HG03108 (cell line): ENCODE measurements at regions not wholly inside any gene's neighbourhood (a gene's known extent, or its start where the extent isn't known, plus 50 kb on each side); places are given as distances from the start of the nearest gene placed in this dataset.
"Not testable (repeated sequence)": the region's sequence is repeated elsewhere in the genome, so short reads cannot be mapped to it uniquely, and the experiment has no call there.

Experiments used
- ATAC-seq: cut with Tn5 transposase; IDR thresholded peaks from one replicate; pipeline ENCODE4 v1.9.1; 2021; ENCODE audit warnings: moderate library complexity; ENCODE audit not compliant: unreplicated experiment

GRCh38 chr4:189721016-189721993, 219.4 kb upstream of the FRG1 start:
- not testable (repeated sequence) for ATAC-seq

- not testable (repeated sequence) for ATAC-seq
Measured at GRCh38 chr4:189722324-189723003, 218.2 kb upstream of the FRG1 start.

DNA sequence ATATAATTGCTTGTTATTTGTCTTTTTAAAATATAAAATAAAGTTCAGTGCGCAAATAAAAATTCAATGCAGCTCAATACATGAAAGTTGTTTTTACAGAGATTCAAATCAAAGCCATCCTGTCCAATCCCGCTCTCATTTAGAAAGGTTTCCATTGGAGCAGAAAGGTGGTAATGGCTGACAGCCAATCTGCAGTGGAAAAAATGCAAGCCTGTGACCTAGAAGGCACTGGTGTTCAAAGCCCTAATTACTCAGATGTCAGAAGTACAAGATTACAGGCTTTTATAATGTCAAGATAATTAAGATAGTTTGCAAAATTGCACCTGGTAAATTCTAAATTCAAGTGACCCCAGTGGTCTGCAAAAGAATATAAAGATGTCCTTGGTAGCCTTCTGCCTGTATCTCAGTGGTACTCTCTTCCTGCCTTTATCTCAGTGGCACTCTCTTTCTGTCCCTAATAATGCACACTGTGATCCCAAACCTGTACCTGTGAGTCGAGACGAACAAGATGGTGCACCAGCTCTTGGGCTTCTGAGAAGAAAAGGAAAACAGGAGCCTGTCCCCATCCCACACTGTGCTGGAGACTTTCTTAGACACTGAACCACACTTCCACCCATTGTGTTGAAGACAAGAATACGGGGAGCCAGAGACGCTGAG, 212.6 kb upstream of the FRG1 start:
- not testable (repeated sequence) for ATAC-seq

DNA sequence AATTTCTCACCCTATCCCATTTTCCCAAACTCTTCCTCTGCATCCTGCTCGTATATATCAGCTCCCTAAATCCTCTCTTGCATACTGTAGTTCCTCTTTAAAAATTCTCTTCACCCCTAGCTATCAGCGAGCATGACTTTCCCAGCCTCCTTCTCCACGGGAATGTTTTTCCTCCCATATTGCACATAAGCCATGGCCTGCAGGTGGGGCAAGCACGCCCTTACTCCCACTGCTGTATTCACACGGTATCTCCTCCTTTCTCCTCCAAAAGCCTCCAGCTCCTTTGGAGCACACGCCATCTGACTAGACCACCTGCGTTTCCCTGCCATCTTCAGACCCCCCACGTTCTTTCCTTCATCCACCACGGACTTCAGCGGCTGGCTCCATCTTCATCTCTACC, 208.7 kb upstream of the FRG1 start:
- not testable (repeated sequence) for ATAC-seq

DNA sequence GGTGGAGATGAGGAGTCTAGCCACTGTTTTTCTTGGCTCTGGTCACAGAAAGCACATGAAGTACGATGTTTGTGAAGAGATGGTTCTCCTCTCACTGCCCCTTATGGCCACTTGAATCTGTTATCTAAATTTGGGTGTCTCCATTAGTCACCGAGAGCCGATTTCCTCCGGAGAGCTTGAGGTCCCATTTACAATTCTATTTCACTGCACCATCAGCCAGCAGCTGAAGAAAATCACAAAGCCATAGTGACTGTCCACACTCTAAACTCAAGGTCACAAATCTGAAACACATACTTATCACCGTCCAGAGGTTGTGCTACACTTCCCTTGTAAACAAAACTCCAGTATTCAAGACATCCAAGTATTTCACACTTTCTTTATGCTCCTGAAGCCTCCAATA, 207.2 kb upstream of the FRG1 start:
- ATAC-seq = not testable (repeated sequence)

GRCh38 chr4:189734648-189735267, 205.9 kb upstream of the FRG1 start:
- not testable (repeated sequence) for ATAC-seq

DNA sequence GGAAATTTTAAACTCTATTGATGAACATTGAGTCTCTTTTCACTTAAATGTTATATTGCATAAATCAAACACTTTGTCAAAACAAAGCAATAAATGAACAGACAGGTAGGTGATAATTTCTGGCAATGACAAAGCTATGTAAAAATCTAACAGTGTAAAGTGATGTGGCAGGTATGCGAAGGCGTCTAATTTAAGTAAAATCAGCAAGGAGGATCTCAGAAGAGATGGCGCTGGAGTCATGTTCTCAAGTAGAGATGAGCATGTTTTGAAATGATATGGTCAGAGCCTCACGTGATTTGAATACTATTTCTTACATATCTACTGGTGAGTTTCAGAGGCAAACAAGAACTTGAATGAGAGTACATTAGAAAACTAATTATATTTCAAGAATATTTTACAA, 204.0 kb upstream of the FRG1 start:
- ATAC-seq = not testable (repeated sequence)

DNA sequence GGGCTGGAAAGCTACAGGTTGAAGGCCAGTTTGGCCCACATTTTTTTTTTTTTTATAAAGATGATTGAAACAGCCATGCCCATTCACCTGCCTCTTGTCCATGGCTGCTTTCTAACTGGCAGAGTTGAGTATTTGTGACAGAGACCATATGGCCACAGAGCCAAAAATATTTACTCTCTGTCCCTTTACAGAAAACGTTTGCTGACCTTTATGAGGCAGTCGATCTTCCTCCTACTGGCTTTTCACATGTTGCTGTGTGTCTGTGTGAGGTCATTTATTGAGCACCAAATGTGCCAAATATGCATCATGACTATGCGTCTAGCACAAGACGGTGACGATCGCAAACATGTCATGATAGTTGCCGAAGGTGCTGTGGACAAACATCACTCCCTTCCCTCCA, 200.6 kb upstream of the FRG1 start:
- ATAC-seq = not testable (repeated sequence)

GRCh38 chr4:189740873-189741272, 199.8 kb upstream of the FRG1 start:
- ATAC-seq = no peak

GRCh38 chr4:189753092-189753491, 187.6 kb upstream of the FRG1 start:
- ATAC-seq = not testable (repeated sequence)

- ATAC-seq = no peak
Measured at GRCh38 chr4:189763583-189763982, 177.1 kb upstream of the FRG1 start.

DNA sequence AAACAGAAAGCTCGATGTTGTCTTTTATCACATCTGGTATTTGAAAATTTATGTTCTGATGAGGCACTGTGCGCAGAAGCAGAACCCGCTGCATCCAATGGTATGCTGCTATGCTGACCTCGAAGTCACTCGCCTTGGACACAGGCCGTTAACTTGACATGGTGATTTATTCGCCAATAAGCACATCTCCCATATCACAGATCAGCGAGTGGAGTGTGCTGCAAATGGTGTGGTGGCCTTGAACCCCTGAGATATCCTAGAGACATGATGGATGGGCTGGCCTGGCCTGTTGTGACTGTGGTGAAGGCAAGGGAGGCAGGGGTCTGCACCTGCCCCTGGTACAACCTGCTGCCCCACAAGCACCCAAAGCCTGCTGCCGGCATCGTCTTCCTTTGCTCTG, 175.4 kb upstream of the FRG1 start:
- ATAC-seq = no peak

GRCh38 chr4:189765736-189766135, 174.9 kb upstream of the FRG1 start:
- ATAC-seq = no peak

- ATAC-seq = no peak
Measured at GRCh38 chr4:189767941-189768340, 172.7 kb upstream of the FRG1 start.

GRCh38 chr4:189769131-189769530, 171.5 kb upstream of the FRG1 start:
- ATAC-seq = no peak

GRCh38 chr4:189771696-189772361, 168.8 kb upstream of the FRG1 start:
- ATAC-seq = no peak

DNA sequence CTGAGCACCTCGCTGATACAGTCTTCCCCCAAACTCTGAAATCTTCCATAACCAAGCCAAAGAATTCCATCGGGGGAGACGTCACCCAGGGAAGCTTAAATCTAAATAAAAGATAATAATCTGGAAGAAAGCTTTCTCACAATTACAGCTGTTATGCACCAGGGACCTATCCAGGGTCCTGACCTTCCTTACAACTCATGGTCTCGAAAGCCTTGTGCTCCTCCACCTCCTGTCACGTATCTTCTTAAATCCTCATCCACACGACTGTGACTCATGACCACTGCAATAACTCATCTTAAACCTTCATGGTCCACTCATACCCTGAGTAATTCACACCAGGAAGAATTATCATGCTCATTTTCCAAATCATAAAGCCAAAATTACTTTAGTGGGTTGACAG, 166.8 kb upstream of the FRG1 start:
- no peak for ATAC-seq

GRCh38 chr4:189779281-189779980, 161.2 kb upstream of the FRG1 start:
- no peak for ATAC-seq

- ATAC-seq = no peak
Measured at GRCh38 chr4:189780391-189780790, 160.3 kb upstream of the FRG1 start.

GRCh38 chr4:189784651-189785050, 156.0 kb upstream of the FRG1 start:
- ATAC-seq = no peak
